Hepatocyte (in vitro differentiated cells): ENCODE measurements at regions not wholly inside any gene's neighbourhood (a gene's known extent, or its start where the extent isn't known, plus 50 kb on each side); places are given as distances from the start of the nearest gene placed in this dataset.

Experiments used
- CTCF ChIP-seq: fragments of 200-600 bp; sonication (generic); IDR thresholded peaks from 2 replicates; pipeline ENCODE4 v1.5.1; 2016; ENCODE audit warnings: antibody characterized with exemption, mild to moderate bottlenecking; ENCODE audit not compliant: poor library complexity
- EZH2 ChIP-seq: fragments of 200-600 bp; sonication (generic); IDR thresholded peaks from 2 replicates; pipeline ENCODE4 v1.6.1; 2016; ENCODE audit warnings: antibody characterized with exemption, mild to moderate bottlenecking, borderline replicate concordance

GRCh38 chr22:48333816-48334735 lies 1493.6 kb downstream of the BRD1 start:
- TF ChIP-seq CTCF (no peak), EZH2 (no peak)
